ENCODE measurements at regions not wholly inside any gene's neighbourhood (a gene's known extent, or its start where the extent isn't known, plus 50 kb on each side); places are given as distances from the start of the nearest gene placed in this dataset.
A peak's percentile ranks its signal among the peaks of the same experiment; 100 is the strongest.

- no peak overlapping the region for H3K4me3 ChIP-seq (ENCODE audit: low read depth, low read length)
- no peak for DNase-seq (ENCODE audit: low read depth)
- no peak for TF ChIP-seq CTCF (conservative IDR thresholded peaks at IDR 0.05; ENCODE audit: low read depth, low read length)
Measured at GRCh38 chr18:40558706-40559392, 1396.2 kb upstream of the PIK3C3 start.

- H3K4me3 ChIP-seq (ENCODE audit: low read depth, low read length) = no peak overlapping the region
- TF ChIP-seq CTCF (conservative IDR thresholded peaks at IDR 0.05; ENCODE audit: low read depth, low read length) = no peak
- DNase-seq (ENCODE audit: low read depth) = peak; percentile 59
Measured at GRCh38 chr18:40555914-40556313, 1399.1 kb upstream of the PIK3C3 start.

- DNase-seq (ENCODE audit: low read depth) = no peak
- TF ChIP-seq CTCF (conservative IDR thresholded peaks at IDR 0.05; ENCODE audit: low read depth, low read length) = no peak
- no peak overlapping the region for H3K4me3 ChIP-seq (ENCODE audit: low read depth, low read length)
Measured at GRCh38 chr18:40553029-40553428, 1402.0 kb upstream of the PIK3C3 start.

GRCh38 chr18:40546875-40547274 is 1408.2 kb upstream of the PIK3C3 start:
- no peak for DNase-seq (ENCODE audit: low read depth)
- H3K4me3 ChIP-seq (ENCODE audit: low read depth, low read length) = no peak overlapping the region
- no peak for TF ChIP-seq CTCF (conservative IDR thresholded peaks at IDR 0.05; ENCODE audit: low read depth, low read length)

GRCh38 chr18:40534723-40535122 is 1420.3 kb upstream of the PIK3C3 start:
- H3K4me3 ChIP-seq (ENCODE audit: low read depth, low read length) = no peak overlapping the region
- TF ChIP-seq CTCF (conservative IDR thresholded peaks at IDR 0.05; ENCODE audit: low read depth, low read length) = no peak
- peak; percentile 58 for DNase-seq (ENCODE audit: low read depth)

GRCh38 chr18:40532046-40532445 is 1423.0 kb upstream of the PIK3C3 start:
- DNase-seq (ENCODE audit: low read depth) = peak; percentile 30
- no peak for TF ChIP-seq CTCF (conservative IDR thresholded peaks at IDR 0.05; ENCODE audit: low read depth, low read length)
- H3K4me3 ChIP-seq (ENCODE audit: low read depth, low read length) = no peak overlapping the region

- no peak for TF ChIP-seq CTCF (conservative IDR thresholded peaks at IDR 0.05; ENCODE audit: low read depth, low read length)
- DNase-seq (ENCODE audit: low read depth) = peak; percentile 63
- H3K4me3 ChIP-seq (ENCODE audit: low read depth, low read length) = no peak overlapping the region
Measured at GRCh38 chr18:40531051-40531450, 1424.0 kb upstream of the PIK3C3 start.
